NT2/D1 (cell line): ENCODE measurements at regions not wholly inside any gene's neighbourhood (a gene's known extent, or its start where the extent isn't known, plus 50 kb on each side); places are given as distances from the start of the nearest gene placed in this dataset.
"Not testable (repeated sequence)": the region's sequence is repeated elsewhere in the genome, so short reads cannot be mapped to it uniquely, and the experiment has no call there.

Experiments
- DNase-seq: peaks from one replicate; pipeline ENCODE4 v3.0.0-alpha.2; 2011; ENCODE audit warnings: low read depth, low spot score
- H3K27me3 ChIP-seq: 2 replicates; pipeline ENCODE4 v1.6.0; 2011; ENCODE audit warnings: mild to moderate bottlenecking; ENCODE audit not compliant: insufficient read length, insufficient read depth
- H3K36me3 ChIP-seq: 2 replicates; pipeline ENCODE4 v1.6.1; 2011; ENCODE audit warnings: mild to moderate bottlenecking, low read length, mixed read lengths; ENCODE audit not compliant: insufficient read depth, insufficient read length
- H3K4me1 ChIP-seq: 2 replicates; pipeline ENCODE4 v1.5.1; 2011; ENCODE audit not compliant: insufficient read depth, insufficient read length
- H3K4me3 ChIP-seq: 2 replicates; pipeline ENCODE4 v1.5.1; 2011; ENCODE audit warnings: low read depth; ENCODE audit not compliant: insufficient read length
- H3K9ac ChIP-seq: 2 replicates; pipeline ENCODE4 v1.6.0; 2011; ENCODE audit warnings: low read depth; ENCODE audit not compliant: insufficient read length
- H3K9me3 ChIP-seq: 2 replicates; pipeline ENCODE4 v1.5.1; 2011; ENCODE audit warnings: mild to moderate bottlenecking, low read length; ENCODE audit not compliant: insufficient read depth
- SUZ12 ChIP-seq: IDR thresholded peaks from 2 replicates; pipeline ENCODE4 v1.6.1; 2011; ENCODE audit not compliant: insufficient read length, insufficient read depth; ENCODE audit errors: extremely low read depth
- YY1 ChIP-seq: IDR thresholded peaks from 2 replicates; pipeline ENCODE4 v1.6.1; 2011; ENCODE audit not compliant: insufficient read length, insufficient read depth
- ZNF274 ChIP-seq: IDR thresholded peaks from 2 replicates; pipeline ENCODE4 v1.6.1; 2011; ENCODE audit warnings: mild to moderate bottlenecking, low read depth, low read length

- no peak overlapping the region for H3K9ac ChIP-seq
- H3K27me3 ChIP-seq, result no peaks in the 10 kb centered on the region
- TF ChIP-seq YY1, result no peak
- no peak for TF ChIP-seq SUZ12
- no peak for TF ChIP-seq ZNF274
- H3K36me3 ChIP-seq, result no peaks in the 10 kb centered on the region
- H3K4me3 ChIP-seq, result no peak overlapping the region
- H3K9me3 ChIP-seq, result peaks cover 7% of the 10 kb centered on the region
- no peaks in the 10 kb centered on the region for H3K4me1 ChIP-seq
- no peak for DNase-seq
These were observed 188.8 kb downstream of the CRLF2 start for GRCh38 chrX:1023676-1024075.

DNA sequence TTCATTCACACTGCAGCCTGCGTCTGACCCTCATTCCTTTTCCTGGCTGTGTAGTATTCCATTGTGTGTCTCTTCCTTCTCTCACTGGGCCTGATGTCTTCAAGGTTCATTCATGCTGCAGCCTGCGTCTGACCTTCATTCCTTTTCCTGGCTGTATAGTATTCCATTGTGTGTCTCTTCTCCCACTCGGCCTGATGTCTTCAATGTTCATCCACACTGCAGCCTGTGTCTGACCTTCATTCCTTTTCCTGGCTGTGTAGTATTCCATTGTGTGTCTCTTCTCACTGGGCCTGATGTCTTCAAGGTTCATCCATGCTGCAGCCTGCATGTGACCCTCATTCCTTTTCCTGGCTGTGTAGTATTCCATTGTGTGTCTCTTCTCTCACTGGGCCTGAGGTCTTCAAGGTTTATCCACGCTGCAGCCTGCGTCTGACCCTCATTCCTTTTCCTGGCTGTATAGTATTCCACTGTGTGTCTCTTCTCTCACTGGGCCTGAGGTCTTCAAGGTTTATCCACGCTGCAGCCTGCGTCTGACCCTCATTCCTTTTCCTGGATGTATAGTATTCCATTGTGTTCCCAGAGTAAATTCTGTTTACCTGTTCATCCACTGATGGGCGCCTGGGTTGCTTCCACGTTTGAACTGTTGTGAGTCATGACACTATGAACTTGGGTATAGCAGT is 191.0 kb downstream of the CRLF2 start:
- not testable (repeated sequence) for H3K9me3 ChIP-seq, H3K4me3 ChIP-seq, DNase-seq, H3K36me3 ChIP-seq, H3K4me1 ChIP-seq, H3K27me3 ChIP-seq, H3K9ac ChIP-seq

GRCh38 chrX:1020634-1021166 is 191.7 kb downstream of the CRLF2 start:
- Histone ChIP-seq H3K4me3 (no peak overlapping the region), H3K9ac (no peak overlapping the region), H3K36me3 (no peaks in the 10 kb centered on the region), H3K27me3 (no peaks in the 10 kb centered on the region), H3K9me3 (peaks cover 7% of the 10 kb centered on the region), H3K4me1 (no peaks in the 10 kb centered on the region)
- no peak for TF ChIP-seq ZNF274
- no peak for TF ChIP-seq YY1
- TF ChIP-seq SUZ12, result no peak
- no peak for DNase-seq

DNA sequence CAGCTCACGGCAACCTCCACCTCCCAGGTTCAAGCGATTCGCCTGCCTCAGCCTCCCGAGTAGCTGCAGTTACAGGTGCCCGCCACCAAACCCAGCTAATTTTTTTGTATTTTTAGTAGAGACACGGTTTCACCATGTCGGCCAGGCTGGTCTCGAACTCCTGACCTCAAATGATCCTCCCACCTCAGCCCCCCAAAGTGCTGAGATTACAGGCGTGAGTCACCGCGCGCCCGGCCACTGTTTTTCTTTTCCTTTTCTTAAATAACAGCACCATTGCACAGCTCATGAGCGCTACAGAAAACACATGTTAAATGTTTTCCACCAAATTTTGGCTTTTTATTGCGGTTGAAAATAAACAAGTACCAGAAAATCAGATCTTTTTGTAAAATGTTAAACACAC is 195.5 kb downstream of the CRLF2 start:
- not testable (repeated sequence) for DNase-seq, H3K27me3 ChIP-seq, H3K9ac ChIP-seq, H3K4me3 ChIP-seq, H3K9me3 ChIP-seq, H3K4me1 ChIP-seq, H3K36me3 ChIP-seq

- H3K27me3 ChIP-seq, H3K9me3 ChIP-seq, H3K36me3 ChIP-seq, H3K9ac ChIP-seq, H3K4me3 ChIP-seq, DNase-seq, H3K4me1 ChIP-seq: not testable (repeated sequence)
These were observed 196.2 kb downstream of the CRLF2 start for GRCh38 chrX:1016281-1016680.

DNA sequence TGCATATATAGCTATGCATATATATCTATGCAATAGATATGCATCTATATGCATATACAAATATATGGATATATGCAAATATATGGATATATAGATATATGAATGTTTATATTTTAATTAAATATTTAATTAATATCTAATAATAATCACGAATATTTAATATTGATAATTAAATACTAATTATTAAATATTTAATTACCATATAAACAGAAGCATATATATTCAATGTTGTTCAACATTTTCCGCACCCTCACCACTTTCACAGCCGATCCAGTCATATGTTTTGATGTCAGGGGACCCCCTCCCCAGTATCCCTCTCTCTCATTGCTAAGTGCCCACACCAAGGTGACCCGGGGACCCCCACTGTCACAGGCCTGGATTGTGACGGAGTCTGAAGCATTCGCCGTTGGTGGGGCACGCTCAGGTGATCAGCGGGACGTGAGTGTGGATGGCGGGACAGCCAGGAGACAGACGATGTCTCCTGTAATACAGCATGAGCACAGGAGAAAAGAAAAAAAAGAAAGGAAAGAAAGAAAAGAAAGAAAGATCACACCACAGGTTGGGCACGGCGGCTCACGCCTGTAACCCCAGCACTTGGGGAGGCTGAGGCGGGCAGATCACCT is 199.7 kb downstream of the CRLF2 start:
- H3K36me3 ChIP-seq, result no peaks in the 10 kb centered on the region
- H3K9me3 ChIP-seq, result no peaks in the 10 kb centered on the region
- H3K27me3 ChIP-seq, result no peaks in the 10 kb centered on the region
- H3K4me3 ChIP-seq, result no peak overlapping the region
- DNase-seq, result no peak
- no peak overlapping the region for H3K9ac ChIP-seq
- no peaks in the 10 kb centered on the region for H3K4me1 ChIP-seq
- no peak for TF ChIP-seq YY1
- TF ChIP-seq ZNF274, result no peak
- no peak for TF ChIP-seq SUZ12

DNA sequence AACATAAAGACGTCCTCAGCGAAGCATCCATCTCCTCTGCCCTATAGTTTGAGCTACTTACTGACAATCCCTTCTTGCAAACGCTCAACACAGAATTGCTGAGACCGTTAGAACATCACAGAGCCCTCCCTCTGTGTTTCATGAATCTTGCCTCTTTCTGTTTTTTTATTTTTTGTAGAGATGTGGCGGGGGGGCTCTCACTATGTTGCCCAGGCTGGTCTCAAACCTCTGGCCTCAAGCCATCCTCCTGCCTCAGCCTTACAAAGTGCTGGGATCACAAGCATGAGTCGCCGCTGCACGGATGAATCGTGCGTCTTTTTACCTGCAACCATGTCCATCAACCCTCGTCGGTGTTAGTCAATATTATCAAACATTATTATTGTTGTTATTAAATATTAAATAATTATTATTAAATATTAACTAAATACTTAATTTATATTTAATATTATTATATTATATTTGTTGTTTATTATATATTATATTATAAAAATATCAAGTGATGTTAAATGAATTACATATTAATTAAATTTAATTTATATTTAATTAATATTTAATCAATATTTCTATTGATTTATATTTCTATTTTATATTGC is 200.7 kb downstream of the CRLF2 start:
- no peak for TF ChIP-seq YY1
- no peak for TF ChIP-seq ZNF274
- no peaks in the 10 kb centered on the region for H3K9me3 ChIP-seq
- H3K4me1 ChIP-seq, result no peaks in the 10 kb centered on the region
- DNase-seq, result no peak
- H3K9ac ChIP-seq, result no peak overlapping the region
- H3K4me3 ChIP-seq, result no peak overlapping the region
- no peaks in the 10 kb centered on the region for H3K27me3 ChIP-seq
- no peaks in the 10 kb centered on the region for H3K36me3 ChIP-seq

DNA sequence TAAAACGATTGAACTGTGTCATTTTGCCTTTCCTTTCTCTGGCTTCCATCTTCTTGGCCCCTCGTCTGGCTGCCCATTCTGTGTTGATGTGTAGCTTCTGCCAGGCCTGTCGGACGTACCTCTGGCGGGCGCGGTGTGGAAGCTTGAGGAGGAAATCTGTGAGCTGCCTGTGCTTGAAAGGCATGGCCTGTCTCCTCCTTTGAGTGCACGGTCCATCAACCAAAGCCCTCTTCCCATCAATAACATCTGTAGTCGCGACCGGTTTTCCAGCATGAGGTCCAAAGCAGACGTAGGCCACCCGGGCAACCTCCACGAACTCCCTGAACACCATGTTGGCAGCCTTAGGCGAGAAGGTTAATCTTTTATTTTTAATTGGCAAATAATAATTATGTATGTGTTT is 202.7 kb downstream of the CRLF2 start:
- no peak overlapping the region for H3K9ac ChIP-seq
- H3K36me3 ChIP-seq, result no peaks in the 10 kb centered on the region
- H3K4me3 ChIP-seq, result no peak overlapping the region
- no peaks in the 10 kb centered on the region for H3K27me3 ChIP-seq
- H3K4me1 ChIP-seq, result no peaks in the 10 kb centered on the region
- no peak for TF ChIP-seq ZNF274
- TF ChIP-seq YY1, result no peak
- TF ChIP-seq SUZ12, result no peak
- no peak for DNase-seq
- H3K9me3 ChIP-seq, result no peaks in the 10 kb centered on the region
